ENCODE measurements at regions not wholly inside any gene's neighbourhood (a gene's known extent, or its start where the extent isn't known, plus 50 kb on each side); places are given as distances from the start of the nearest gene placed in this dataset.

GRCh38 chr13:76523740-76524340, 362.4 kb downstream of the KCTD12 start:
- no peak for DNase-seq

GRCh38 chr13:76522083-76522755, 364.0 kb downstream of the KCTD12 start:
- no peak for DNase-seq

GRCh38 chr13:76519685-76520084, 366.5 kb downstream of the KCTD12 start:
- no peak for DNase-seq

GRCh38 chr13:76516586-76516985, 369.6 kb downstream of the KCTD12 start:
- no peak for DNase-seq

GRCh38 chr13:76516013-76516412, 370.2 kb downstream of the KCTD12 start:
- no peak for DNase-seq

- DNase-seq: no peak
These were observed 373.5 kb downstream of the KCTD12 start for GRCh38 chr13:76512721-76513145.

- no peak for DNase-seq
These were observed 380.8 kb downstream of the KCTD12 start for GRCh38 chr13:76505437-76505836.

GRCh38 chr13:76503766-76504165, 382.4 kb downstream of the KCTD12 start:
- no peak for DNase-seq

- DNase-seq: no peak
These were observed 382.9 kb downstream of the KCTD12 start for GRCh38 chr13:76503291-76503690.

- peak in 5 of 58 donors; percentile 2 to 19 (median 2) for DNase-seq
These were observed 385.3 kb downstream of the KCTD12 start for GRCh38 chr13:76500894-76501293.

GRCh38 chr13:76499891-76500290, 386.3 kb downstream of the KCTD12 start:
- peak in 2 of 58 donors; percentile 1 to 9 for DNase-seq

GRCh38 chr13:76489274-76489673, 396.9 kb downstream of the KCTD12 start:
- DNase-seq: no peak

- no peak for DNase-seq
These were observed 404.5 kb downstream of the KCTD12 start for GRCh38 chr13:76481738-76482137.

GRCh38 chr13:76474966-76475365, 411.2 kb downstream of the KCTD12 start:
- DNase-seq: no peak

- no peak for DNase-seq
These were observed 411.8 kb downstream of the KCTD12 start for GRCh38 chr13:76474356-76474755.

- peak in 54 of 58 donors; percentile 0 to 79 (median 42) for DNase-seq
These were observed 412.6 kb downstream of the KCTD12 start for GRCh38 chr13:76473552-76474134.

- DNase-seq: no peak
These were observed 413.3 kb downstream of the KCTD12 start for GRCh38 chr13:76472916-76473315.

GRCh38 chr13:76471486-76471885, 414.7 kb downstream of the KCTD12 start:
- no peak for DNase-seq

- DNase-seq: no peak
These were observed 415.2 kb downstream of the KCTD12 start for GRCh38 chr13:76470991-76471390.

GRCh38 chr13:76466043-76466442, 420.2 kb downstream of the KCTD12 start:
- DNase-seq: no peak

- no peak for DNase-seq
These were observed 422.9 kb downstream of the KCTD12 start for GRCh38 chr13:76463314-76463713.

- DNase-seq: no peak
These were observed 424.2 kb downstream of the KCTD12 start for GRCh38 chr13:76461999-76462398.

- DNase-seq: no peak
These were observed 424.7 kb downstream of the KCTD12 start for GRCh38 chr13:76461484-76461883.

Data from anterior cingulate cortex (tissue), 58 donors.